AG08396 (cell line): ENCODE measurements at regions not wholly inside any gene's neighbourhood (a gene's known extent, or its start where the extent isn't known, plus 50 kb on each side); places are given as distances from the start of the nearest gene placed in this dataset.

Source experiments
- DNase-seq: peaks from one replicate; pipeline ENCODE4 v3.0.0; 2012; ENCODE audit warnings: low spot score, mixed read lengths

DNA sequence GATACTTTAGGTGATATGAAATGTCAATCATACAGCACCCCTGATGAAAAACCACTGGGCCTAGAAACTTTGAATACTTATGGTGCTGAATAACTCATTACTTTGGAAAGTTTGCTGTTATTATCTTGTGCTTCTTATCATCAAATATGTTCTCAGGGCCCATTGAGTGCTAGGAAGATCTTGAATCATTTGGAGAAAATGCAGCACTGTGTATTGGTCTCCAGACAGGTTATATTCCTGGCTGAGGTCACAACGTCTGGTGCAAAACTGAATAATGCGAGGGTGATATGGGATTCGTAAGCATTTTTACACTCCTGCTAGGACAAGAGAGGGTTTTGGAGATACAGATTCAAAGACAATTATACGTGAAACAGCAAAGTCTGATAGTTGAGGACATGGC, 249.4 kb upstream of the TNC start:
- no peak for DNase-seq

DNA sequence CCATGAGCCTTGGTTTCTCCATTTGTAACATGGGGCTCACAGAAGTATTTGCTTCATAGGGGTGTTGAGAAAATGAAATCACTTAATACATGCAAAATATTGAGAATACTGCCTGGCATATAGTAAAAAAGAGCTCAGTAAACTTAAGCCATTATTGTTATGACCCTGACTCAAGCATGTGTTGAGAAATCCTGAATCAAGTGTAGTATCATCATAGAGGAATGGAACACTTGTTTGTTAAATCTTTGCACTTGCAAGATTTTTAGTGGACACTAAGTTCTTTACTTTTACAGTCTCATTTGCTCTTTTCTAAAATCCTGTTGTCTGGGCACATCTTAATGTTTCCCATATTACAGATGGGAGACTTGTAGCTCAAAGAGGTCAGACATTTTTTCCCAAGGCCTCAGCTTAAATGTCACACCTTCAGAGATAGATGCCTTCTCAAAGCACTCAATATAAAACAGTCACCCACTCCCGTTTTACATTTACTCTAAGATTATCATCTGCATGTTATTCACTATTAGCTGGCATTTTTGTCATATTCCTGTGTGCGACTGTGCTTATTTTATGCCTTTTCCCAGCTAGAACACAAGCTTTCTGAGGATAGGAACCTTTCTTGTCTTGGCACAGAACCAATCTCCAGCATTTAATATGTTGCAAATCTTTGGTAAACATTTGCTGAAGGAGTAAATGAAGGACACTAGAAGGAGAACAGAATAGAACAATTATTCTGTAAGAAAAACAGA, 250.0 kb upstream of the TNC start:
- peak; percentile 31 for DNase-seq

GRCh38 chr9:115369322-115369957, 251.5 kb upstream of the TNC start:
- peak; percentile 49 for DNase-seq

GRCh38 chr9:115373000-115373709, 255.2 kb upstream of the TNC start:
- peak; percentile 81 for DNase-seq

DNA sequence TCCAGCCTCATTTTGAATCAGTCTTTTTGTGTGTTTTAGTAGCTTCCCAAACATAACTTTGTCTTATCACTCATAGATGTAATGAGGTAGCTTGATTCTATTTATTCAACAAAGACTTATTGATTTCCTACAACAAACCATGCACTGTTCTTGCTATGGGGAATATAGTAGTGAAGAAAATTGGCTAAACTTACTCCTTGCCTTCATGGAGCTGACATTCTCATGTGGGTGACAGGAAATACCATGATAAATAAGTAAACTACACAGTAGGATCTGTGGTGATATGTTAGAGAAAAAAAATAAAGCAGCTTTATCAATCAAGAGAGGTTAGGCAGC, 255.7 kb upstream of the TNC start:
- no peak for DNase-seq

- no peak for DNase-seq
Observed at GRCh38 chr9:115374724-115375268, 256.8 kb upstream of the TNC start.

GRCh38 chr9:115378241-115378640, 260.3 kb upstream of the TNC start:
- no peak for DNase-seq

GRCh38 chr9:115378758-115379157, 260.8 kb upstream of the TNC start:
- no peak for DNase-seq

DNA sequence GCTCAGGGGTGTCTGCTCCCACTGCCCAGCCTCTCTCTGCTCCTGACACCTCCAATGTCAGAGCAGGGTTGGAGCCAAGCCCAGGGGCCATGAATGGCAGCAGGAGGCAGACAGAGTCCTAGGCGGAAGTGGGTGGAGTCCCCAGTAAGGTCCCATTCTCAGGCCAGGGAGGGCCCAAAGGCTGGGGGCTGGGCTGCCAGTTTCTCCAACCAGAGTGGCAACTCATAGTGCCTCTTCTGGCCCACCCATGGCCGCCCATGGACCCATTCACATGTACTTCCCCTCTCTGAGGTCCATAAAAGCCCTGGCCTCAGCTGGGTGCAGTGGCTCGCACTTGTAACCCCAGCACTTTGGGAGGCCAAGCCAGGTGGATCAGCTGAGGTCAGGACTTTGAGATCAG, 261.8 kb upstream of the TNC start:
- no peak for DNase-seq

DNA sequence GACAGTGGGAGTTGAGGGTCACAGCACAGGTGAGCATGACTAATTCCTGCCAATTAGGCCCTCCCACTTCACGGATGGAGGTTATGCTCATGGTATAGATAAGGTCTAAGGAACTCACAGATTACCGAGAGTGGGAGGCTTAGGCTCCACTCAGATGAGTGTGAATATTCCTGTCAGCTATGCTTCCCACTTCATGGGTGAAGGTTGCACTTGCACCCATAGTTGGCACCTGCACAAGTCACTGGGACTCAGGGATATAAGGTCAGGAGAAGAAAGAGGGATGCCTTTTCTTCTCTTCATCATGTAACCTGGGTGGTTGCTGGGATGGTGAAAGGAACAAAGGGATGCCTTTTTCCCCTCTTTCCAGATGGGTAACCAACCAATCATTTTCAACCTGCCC, 264.9 kb upstream of the TNC start:
- no peak for DNase-seq

GRCh38 chr9:115385383-115386122, 267.6 kb upstream of the TNC start:
- no peak for DNase-seq

DNA sequence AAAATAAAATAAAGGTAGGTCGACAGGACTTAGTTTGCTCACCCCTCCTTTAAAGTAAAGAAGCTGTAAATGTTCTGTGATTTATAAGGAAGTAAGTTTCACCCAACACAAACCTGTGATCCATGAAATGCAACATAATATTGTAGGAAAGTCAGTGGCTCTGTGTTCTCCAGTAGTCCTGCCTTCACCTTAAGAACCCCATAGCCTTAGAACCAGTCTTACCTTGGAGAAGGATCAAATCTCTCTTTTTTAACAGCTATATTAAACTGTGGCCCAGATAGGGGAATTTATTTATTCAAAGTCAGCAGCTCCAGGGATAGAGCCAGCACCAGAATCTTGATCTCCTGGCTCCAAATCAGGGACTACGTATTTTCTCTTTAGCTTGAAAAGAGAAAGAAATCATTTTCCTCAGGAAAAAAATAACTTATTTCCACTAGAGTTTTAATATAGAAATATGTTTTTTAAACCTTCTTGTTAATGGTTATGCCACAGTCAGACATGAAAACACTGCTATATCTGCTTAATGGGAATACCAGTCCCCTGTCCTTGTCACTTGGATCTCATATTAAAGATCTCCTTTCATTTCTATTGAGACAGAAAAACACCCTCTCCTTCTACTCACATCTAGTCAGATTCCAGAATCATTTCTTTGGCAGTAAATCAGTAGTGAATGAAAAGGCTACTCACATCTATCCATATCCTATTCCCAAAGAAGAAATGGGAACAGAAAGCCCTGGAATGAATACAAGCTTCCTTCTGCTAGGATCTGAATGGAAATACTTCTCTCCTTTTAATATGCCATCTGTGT, 269.2 kb upstream of the TNC start:
- no peak for DNase-seq

- DNase-seq, result no peak
Observed at GRCh38 chr9:115391168-115391825, 273.3 kb upstream of the TNC start.

- DNase-seq, result no peak
Observed at GRCh38 chr9:115393976-115394775, 276.2 kb upstream of the TNC start.

- no peak for DNase-seq
Observed at GRCh38 chr9:115395511-115396021, 277.6 kb upstream of the TNC start.

DNA sequence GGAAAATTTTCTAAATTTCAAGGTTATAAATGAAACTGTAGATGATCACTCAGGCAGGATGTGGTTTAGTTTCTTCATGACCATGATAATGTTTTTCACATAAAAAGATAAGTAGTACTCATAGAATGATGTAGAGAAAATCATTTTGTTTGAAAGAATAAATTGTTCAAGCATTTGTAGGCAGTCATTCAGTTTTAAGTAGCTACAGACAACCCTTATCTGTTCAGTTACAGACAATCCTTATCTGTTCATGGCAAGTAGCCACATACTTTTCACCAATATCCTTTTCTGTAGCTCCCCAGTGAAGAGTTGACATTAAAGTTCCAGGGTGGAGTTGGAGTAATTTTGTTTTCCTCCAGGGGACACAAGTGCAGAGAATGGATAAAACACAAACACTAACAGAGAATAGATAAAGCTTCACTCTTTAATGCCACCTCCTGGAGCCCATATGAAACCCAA, 278.1 kb upstream of the TNC start:
- DNase-seq, result no peak

GRCh38 chr9:115397591-115398312, 279.8 kb upstream of the TNC start:
- DNase-seq, result no peak

DNA sequence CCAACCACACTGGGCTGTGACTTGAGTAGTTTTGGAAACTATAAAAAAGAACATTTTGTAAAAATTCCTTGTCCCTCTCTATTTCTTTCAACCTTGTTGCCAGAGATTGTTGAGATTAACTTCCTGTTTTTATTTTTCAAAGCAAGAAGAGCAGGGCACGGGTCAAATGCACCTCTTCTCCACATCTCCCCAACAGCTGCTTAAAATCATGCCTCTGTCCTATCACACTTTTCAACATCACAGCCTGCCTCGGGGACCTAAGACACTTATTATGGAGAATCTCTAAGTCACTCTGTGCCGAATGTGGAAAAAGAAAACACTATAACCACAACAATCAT, 280.3 kb upstream of the TNC start:
- no peak for DNase-seq

DNA sequence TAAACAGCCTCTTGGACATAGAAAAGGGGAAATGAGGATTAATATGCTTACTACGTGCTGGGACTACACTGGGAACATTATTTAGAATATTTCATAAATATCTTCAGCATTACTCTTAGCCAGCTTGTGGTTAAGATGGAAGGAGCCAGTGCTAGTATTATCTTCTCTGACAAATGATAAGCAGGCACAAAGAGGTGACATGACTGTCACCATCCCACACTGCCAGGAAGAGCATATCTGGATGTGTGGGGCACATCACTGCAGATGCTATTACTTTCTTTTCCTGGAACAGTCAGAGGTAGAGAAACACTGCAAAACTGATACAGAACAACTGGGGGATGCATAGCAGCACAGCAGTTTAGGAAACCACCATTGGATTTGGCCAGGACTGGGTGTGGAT, 281.0 kb upstream of the TNC start:
- DNase-seq, result no peak
